SK-N-SH treated with all-trans-retinoic acid at 6 μM for 48 hours (cell line): ENCODE measurements at regions not wholly inside any gene's neighbourhood (a gene's known extent, or its start where the extent isn't known, plus 50 kb on each side); places are given as distances from the start of the nearest gene placed in this dataset.

ENCODE experiments used
- ATAC-seq: fragments of 200-7000 bp; cut with Tn5 transposase; 3 replicates; pipeline ENCODE4 v1.9.1; 2020; ENCODE audit warnings: mild to moderate bottlenecking, moderate library complexity
- ARNTL ChIP-seq: fragments of 450-650 bp; formaldehyde crosslinking; IDR thresholded peaks from 2 replicates; pipeline ENCODE4 v1.5.0; 2020; ENCODE audit warnings: low read depth, mild to moderate bottlenecking, moderate library complexity, borderline replicate concordance
- CSDC2 ChIP-seq: fragments of 250-450 bp; sonication (Bioruptor Pico); IDR thresholded peaks from 2 replicates; pipeline ENCODE4 v1.5.0; 2020; ENCODE audit warnings: mild to moderate bottlenecking, moderate library complexity
- ESRRG ChIP-seq: fragments of 250-450 bp; sonication (Bioruptor Pico); IDR thresholded peaks from 2 replicates; pipeline ENCODE4 v1.6.1; 2021; ENCODE audit warnings: mild to moderate bottlenecking
- ISL1 ChIP-seq: fragments of 250-450 bp; sonication (Bioruptor Pico); IDR thresholded peaks from 2 replicates; pipeline ENCODE4 v2.1.2; 2022; ENCODE audit warnings: mild to moderate bottlenecking, moderate library complexity
- OSR1 ChIP-seq: fragments of 250-450 bp; sonication (Bioruptor Pico); IDR thresholded peaks from 2 replicates; pipeline ENCODE4 v1.8.0; 2022; ENCODE audit warnings: moderate library complexity, mild to moderate bottlenecking, inconsistent platforms
- PATZ1 ChIP-seq: fragments of 250-450 bp; sonication (Bioruptor Pico); IDR thresholded peaks from 2 replicates; pipeline ENCODE4 v1.8.0; 2020; ENCODE audit warnings: mild to moderate bottlenecking, moderate library complexity, borderline replicate concordance
- PPARA ChIP-seq: fragments of 250-450 bp; sonication (Bioruptor Pico); IDR thresholded peaks from 2 replicates; pipeline ENCODE4 v1.5.0; 2020; ENCODE audit warnings: mild to moderate bottlenecking, borderline replicate concordance
- SNAI2 ChIP-seq: fragments of 250-450 bp; sonication (Bioruptor Pico); IDR thresholded peaks from 2 replicates; pipeline ENCODE4 v1.5.0; 2020; ENCODE audit warnings: mild to moderate bottlenecking, moderate library complexity
- TCF4 ChIP-seq: fragments of 250-450 bp; sonication (Bioruptor Pico); IDR thresholded peaks from 2 replicates; pipeline ENCODE4 v1.8.0; 2021; ENCODE audit warnings: mild to moderate bottlenecking, moderate library complexity, borderline replicate concordance
- TOX ChIP-seq: fragments of 250-450 bp; sonication (Bioruptor Pico); IDR thresholded peaks from 2 replicates; pipeline ENCODE4 v1.8.0; 2021; ENCODE audit warnings: mild to moderate bottlenecking, moderate library complexity, borderline replicate concordance
- ZFP3 ChIP-seq: fragments of 250-450 bp; sonication (Bioruptor Pico); IDR thresholded peaks from 2 replicates; pipeline ENCODE4 v1.5.0; 2020; ENCODE audit warnings: mild to moderate bottlenecking, moderate library complexity
- ZFP30 ChIP-seq: fragments of 450-650 bp; formaldehyde crosslinking; IDR thresholded peaks from 2 replicates; pipeline ENCODE4 v1.5.0; 2022; ENCODE audit warnings: mild to moderate bottlenecking, moderate library complexity
- ZNF565 ChIP-seq: fragments of 450-650 bp; formaldehyde crosslinking; conservative IDR thresholded peaks from 2 replicates; pipeline ENCODE4 v1.5.0; 2020; ENCODE audit warnings: low read depth, mild to moderate bottlenecking, moderate library complexity
- ZNF70 ChIP-seq: fragments of 450-650 bp; formaldehyde crosslinking; IDR thresholded peaks from 2 replicates; pipeline ENCODE4 v1.5.0; 2020; ENCODE audit warnings: mild to moderate bottlenecking, moderate library complexity
- ZNF8 ChIP-seq: fragments of 450-650 bp; formaldehyde crosslinking; IDR thresholded peaks from 2 replicates; pipeline ENCODE4 v1.5.0; 2020; ENCODE audit warnings: mild to moderate bottlenecking, moderate library complexity
- TF ChIP-seq, protein P1 (sequence below): fragments of 250-450 bp; sonication (Bioruptor Pico); IDR thresholded peaks from 2 replicates; pipeline ENCODE4 v1.5.1; 2020; ENCODE audit warnings: low read depth, mild to moderate bottlenecking, moderate library complexity
- TF ChIP-seq, protein P2 (sequence below): fragments of 250-450 bp; sonication (Bioruptor Pico); IDR thresholded peaks from 2 replicates; pipeline ENCODE4 v1.8.0; 2021; ENCODE audit warnings: low read depth, mild to moderate bottlenecking, moderate library complexity, borderline replicate concordance
- TF ChIP-seq, protein P3 (sequence below): fragments of 250-450 bp; sonication (Bioruptor Pico); IDR thresholded peaks from 2 replicates; pipeline ENCODE4 v1.5.1; 2021; ENCODE audit warnings: mild to moderate bottlenecking, moderate library complexity
- TF ChIP-seq, protein P4 (sequence below): fragments of 250-450 bp; sonication (Bioruptor Pico); IDR thresholded peaks from 2 replicates; pipeline ENCODE4 v1.5.0; 2020; ENCODE audit warnings: mild to moderate bottlenecking, moderate library complexity

DNA sequence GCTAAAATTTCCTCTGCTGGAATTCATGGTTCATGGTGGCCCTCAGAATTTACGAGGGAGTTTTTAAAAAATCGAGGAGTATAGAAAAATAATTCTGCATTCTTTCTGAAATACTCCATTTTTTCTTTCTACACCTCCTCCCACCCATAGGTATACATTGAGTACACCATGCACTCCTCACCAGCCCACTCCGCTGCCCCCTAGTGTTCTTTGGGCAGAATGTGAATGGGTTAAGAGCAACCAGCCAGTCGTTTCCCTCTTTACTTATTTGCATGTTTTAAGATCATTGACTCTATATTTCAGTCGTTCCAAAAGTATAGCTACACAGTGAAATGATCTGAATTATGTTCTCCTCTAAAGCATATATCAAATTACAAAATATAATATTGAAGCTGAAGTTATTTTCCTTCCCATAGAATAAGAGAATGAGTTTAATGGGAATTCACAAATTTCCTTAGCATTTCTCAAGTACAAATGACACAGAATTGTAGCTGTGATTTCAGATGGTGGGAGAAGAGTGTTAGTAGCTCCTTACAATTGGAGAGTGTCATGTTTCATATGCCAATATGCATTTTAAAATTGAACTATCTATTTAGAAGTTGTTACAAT lies 977.7 kb upstream of the SLC35B3 start:
- ATAC-seq = peak; percentile 89

DNA sequence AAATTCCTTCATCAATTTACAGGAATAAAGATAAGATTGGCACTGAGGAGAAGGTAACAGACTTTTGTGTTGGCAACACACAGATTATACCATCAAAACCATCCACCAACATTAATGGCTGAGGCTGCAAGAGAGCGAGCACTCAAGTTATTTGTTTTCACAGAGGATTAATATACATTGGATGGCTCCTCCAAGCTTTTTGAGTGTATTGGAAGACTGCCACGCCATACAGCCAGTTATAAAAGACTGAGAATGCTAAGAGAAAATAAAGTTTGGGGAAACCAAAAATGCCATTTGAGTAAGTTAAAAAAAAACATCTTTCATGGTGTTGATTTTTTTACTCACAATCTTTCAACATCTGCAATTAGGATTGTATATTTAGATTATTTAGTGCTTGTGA lies 973.8 kb upstream of the SLC35B3 start:
- TF ChIP-seq, protein P1, sequence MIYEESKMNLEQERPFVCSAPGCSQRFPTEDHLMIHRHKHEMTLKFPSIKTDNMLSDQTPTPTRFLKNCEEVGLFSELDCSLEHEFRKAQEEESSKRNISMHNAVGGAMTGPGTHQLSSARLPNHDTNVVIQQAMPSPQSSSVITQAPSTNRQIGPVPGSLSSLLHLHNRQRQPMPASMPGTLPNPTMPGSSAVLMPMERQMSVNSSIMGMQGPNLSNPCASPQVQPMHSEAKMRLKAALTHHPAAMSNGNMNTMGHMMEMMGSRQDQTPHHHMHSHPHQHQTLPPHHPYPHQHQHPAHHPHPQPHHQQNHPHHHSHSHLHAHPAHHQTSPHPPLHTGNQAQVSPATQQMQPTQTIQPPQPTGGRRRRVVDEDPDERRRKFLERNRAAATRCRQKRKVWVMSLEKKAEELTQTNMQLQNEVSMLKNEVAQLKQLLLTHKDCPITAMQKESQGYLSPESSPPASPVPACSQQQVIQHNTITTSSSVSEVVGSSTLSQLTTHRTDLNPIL (CRISPR knock-in tag) = no peak
- TF ChIP-seq CSDC2 = no peak
- TF ChIP-seq SNAI2 (CRISPR knock-in tag) = no peak
- no peak for TF ChIP-seq PPARA (CRISPR knock-in tag)
- no peak for TF ChIP-seq TOX (CRISPR knock-in tag)

More for the DNA sequence above, 977.7 kb upstream of the SLC35B3 start:
- TF ChIP-seq PATZ1 (CRISPR knock-in tag) (no peak), CSDC2 (no peak), ZNF70 (CRISPR knock-in tag) (no peak)
- TF ChIP-seq, protein P2, sequence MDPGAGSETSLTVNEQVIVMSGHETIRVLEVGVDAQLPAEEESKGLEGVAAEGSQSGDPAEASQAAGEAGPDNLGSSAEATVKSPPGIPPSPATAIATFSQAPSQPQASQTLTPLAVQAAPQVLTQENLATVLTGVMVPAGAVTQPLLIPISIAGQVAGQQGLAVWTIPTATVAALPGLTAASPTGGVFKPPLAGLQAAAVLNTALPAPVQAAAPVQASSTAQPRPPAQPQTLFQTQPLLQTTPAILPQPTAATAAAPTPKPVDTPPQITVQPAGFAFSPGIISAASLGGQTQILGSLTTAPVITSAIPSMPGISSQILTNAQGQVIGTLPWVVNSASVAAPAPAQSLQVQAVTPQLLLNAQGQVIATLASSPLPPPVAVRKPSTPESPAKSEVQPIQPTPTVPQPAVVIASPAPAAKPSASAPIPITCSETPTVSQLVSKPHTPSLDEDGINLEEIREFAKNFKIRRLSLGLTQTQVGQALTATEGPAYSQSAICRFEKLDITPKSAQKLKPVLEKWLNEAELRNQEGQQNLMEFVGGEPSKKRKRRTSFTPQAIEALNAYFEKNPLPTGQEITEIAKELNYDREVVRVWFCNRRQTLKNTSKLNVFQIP (CRISPR knock-in tag) = no peak

GRCh38 chr6:9408402-9409117 lies 973.2 kb upstream of the SLC35B3 start:
- ATAC-seq = no peak
- TF ChIP-seq, protein P3, sequence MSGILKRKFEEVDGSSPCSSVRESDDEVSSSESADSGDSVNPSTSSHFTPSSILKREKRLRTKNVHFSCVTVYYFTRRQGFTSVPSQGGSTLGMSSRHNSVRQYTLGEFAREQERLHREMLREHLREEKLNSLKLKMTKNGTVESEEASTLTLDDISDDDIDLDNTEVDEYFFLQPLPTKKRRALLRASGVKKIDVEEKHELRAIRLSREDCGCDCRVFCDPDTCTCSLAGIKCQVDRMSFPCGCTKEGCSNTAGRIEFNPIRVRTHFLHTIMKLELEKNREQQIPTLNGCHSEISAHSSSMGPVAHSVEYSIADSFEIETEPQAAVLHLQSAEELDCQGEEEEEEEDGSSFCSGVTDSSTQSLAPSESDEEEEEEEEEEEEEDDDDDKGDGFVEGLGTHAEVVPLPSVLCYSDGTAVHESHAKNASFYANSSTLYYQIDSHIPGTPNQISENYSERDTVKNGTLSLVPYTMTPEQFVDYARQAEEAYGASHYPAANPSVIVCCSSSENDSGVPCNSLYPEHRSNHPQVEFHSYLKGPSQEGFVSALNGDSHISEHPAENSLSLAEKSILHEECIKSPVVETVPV (CRISPR knock-in tag) = no peak
- TF ChIP-seq, protein P1 (CRISPR knock-in tag) = no peak
- TF ChIP-seq ESRRG (no peak), OSR1 (CRISPR knock-in tag) (no peak), ISL1 (CRISPR knock-in tag) (no peak), ZNF70 (CRISPR knock-in tag) (no peak), ARNTL (CRISPR knock-in tag) (no peak), ZFP3 (CRISPR knock-in tag) (no peak)

More for the DNA sequence above, 973.8 kb upstream of the SLC35B3 start:
- no peak for ATAC-seq

DNA sequence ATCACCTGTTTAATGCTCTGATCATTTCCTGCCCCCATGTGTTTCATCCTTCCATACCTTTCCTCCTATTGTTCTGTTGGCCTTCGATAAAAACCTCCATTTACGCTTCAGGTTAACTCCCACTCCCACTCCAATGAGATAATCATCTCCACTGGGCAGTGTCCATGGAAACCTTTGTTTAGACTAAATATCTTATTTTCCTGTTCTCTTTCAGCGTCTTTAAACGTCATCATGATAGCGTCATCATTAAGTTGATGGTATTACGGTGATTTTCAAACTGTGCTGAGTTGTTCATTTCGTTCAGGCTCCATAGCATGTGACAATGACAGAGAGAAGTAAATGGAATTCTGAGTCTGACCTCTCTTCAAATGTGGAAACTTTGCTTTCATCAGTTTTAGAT lies 970.5 kb upstream of the SLC35B3 start:
- no peak for ATAC-seq
- TF ChIP-seq PPARA (CRISPR knock-in tag) (no peak), ZNF8 (no peak), CSDC2 (no peak), ZFP30 (no peak), TCF4 (CRISPR knock-in tag) (no peak), ZNF70 (CRISPR knock-in tag) (no peak), ZNF565 (CRISPR knock-in tag) (no peak)
- TF ChIP-seq, protein P3 (CRISPR knock-in tag) = no peak
- TF ChIP-seq, protein P4, sequence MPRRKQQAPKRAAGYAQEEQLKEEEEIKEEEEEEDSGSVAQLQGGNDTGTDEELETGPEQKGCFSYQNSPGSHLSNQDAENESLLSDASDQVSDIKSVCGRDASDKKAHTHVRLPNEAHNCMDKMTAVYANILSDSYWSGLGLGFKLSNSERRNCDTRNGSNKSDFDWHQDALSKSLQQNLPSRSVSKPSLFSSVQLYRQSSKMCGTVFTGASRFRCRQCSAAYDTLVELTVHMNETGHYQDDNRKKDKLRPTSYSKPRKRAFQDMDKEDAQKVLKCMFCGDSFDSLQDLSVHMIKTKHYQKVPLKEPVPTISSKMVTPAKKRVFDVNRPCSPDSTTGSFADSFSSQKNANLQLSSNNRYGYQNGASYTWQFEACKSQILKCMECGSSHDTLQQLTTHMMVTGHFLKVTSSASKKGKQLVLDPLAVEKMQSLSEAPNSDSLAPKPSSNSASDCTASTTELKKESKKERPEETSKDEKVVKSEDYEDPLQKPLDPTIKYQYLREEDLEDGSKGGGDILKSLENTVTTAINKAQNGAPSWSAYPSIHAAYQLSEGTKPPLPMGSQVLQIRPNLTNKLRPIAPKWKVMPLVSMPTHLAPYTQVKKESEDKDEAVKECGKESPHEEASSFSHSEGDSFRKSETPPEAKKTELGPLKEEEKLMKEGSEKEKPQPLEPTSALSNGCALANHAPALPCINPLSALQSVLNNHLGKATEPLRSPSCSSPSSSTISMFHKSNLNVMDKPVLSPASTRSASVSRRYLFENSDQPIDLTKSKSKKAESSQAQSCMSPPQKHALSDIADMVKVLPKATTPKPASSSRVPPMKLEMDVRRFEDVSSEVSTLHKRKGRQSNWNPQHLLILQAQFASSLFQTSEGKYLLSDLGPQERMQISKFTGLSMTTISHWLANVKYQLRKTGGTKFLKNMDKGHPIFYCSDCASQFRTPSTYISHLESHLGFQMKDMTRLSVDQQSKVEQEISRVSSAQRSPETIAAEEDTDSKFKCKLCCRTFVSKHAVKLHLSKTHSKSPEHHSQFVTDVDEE (CRISPR knock-in tag) = no peak
